H9 (cell line): ENCODE measurements at regions not wholly inside any gene's neighbourhood (a gene's known extent, or its start where the extent isn't known, plus 50 kb on each side); places are given as distances from the start of the nearest gene placed in this dataset.

Experiments used
- DNase-seq: peaks from one replicate; pipeline ENCODE4 v3.0.0-alpha.2; 2017
- H2AFZ ChIP-seq: one replicate; pipeline ENCODE4 v1.6.1; 2013; ENCODE audit warnings: mild to moderate bottlenecking, low read length, control low read depth, moderate library complexity
- H2AK5ac ChIP-seq: 2 replicates; pipeline ENCODE4 v1.6.1; 2013; ENCODE audit warnings: low read length, control low read depth, mixed read lengths; ENCODE audit not compliant: insufficient read length
- H2BK120ac ChIP-seq: one replicate; pipeline ENCODE4 v1.6.1; 2013; ENCODE audit warnings: low read depth, mild to moderate bottlenecking, low read length, control low read depth, inconsistent platforms; ENCODE audit not compliant: poor library complexity, severe bottlenecking
- H2BK12ac ChIP-seq: 2 replicates; pipeline ENCODE4 v1.6.1; 2013; ENCODE audit warnings: low read length, control low read depth, mixed read lengths, low read depth; ENCODE audit not compliant: insufficient read length
- H2BK15ac ChIP-seq: 2 replicates; pipeline ENCODE4 v1.6.1; 2013; ENCODE audit warnings: low read depth, low read length, control low read depth
- H2BK20ac ChIP-seq: one replicate; pipeline ENCODE4 v1.6.1; 2013; ENCODE audit warnings: low read depth, mild to moderate bottlenecking, low read length, control low read depth, inconsistent platforms; ENCODE audit not compliant: poor library complexity, severe bottlenecking
- H2BK5ac ChIP-seq: 2 replicates; pipeline ENCODE4 v1.6.1; 2013; ENCODE audit warnings: low read length, control low read depth, mixed read lengths; ENCODE audit not compliant: insufficient read length
- H3K14ac ChIP-seq: 2 replicates; pipeline ENCODE4 v1.6.1; 2013; ENCODE audit warnings: low read length, control low read depth; ENCODE audit not compliant: insufficient read depth
- H3K18ac ChIP-seq: 2 replicates; pipeline ENCODE4 v1.6.1; 2013; ENCODE audit warnings: low read depth, mild to moderate bottlenecking, mixed read lengths, low read length, control low read depth; ENCODE audit not compliant: insufficient read length
- H3K23ac ChIP-seq: 2 replicates; pipeline ENCODE4 v1.6.1; 2013; ENCODE audit warnings: low read length, control low read depth, mixed read lengths, low read depth; ENCODE audit not compliant: insufficient read length
- H3K23me2 ChIP-seq: 2 replicates; pipeline ENCODE4 v1.6.1; 2013; ENCODE audit warnings: low read depth, mild to moderate bottlenecking, mixed read lengths, low read length, control low read depth; ENCODE audit not compliant: insufficient read length, poor library complexity, severe bottlenecking
- H3K27ac ChIP-seq: 2 replicates; pipeline ENCODE4 v1.5.1; 2013; ENCODE audit warnings: low read length, control low read depth, mixed read lengths, low read depth; ENCODE audit not compliant: insufficient read length
- H3K27me3 ChIP-seq: 2 replicates; pipeline ENCODE4 v1.6.1; 2013; ENCODE audit warnings: low read length, control low read depth, inconsistent platforms; ENCODE audit not compliant: insufficient read depth
- H3K4ac ChIP-seq: 2 replicates; pipeline ENCODE4 v1.6.1; 2013; ENCODE audit warnings: low read depth, mild to moderate bottlenecking, control low read depth, inconsistent platforms, low read length, moderate library complexity
- H3K4me1 ChIP-seq: 2 replicates; pipeline ENCODE4 v1.6.1; 2013; ENCODE audit warnings: low read length, control low read depth, inconsistent platforms; ENCODE audit not compliant: insufficient read depth
- H3K4me2 ChIP-seq: 2 replicates; pipeline ENCODE4 v1.6.1; 2013; ENCODE audit warnings: low read length, control low read depth, mixed read lengths; ENCODE audit not compliant: insufficient read length, insufficient read depth
- H3K56ac ChIP-seq: 2 replicates; pipeline ENCODE4 v1.6.1; 2013; ENCODE audit warnings: low read depth, mild to moderate bottlenecking, mixed read lengths, low read length, control low read depth; ENCODE audit not compliant: insufficient read length
- H3K79me1 ChIP-seq: 2 replicates; pipeline ENCODE4 v1.6.1; 2013; ENCODE audit warnings: low read depth, mild to moderate bottlenecking, moderate library complexity, low read length, control low read depth, inconsistent platforms; ENCODE audit not compliant: insufficient read depth, poor library complexity, severe bottlenecking
- H3K79me2 ChIP-seq: 2 replicates; pipeline ENCODE4 v1.6.1; 2013; ENCODE audit warnings: low read length, control low read depth, inconsistent platforms; ENCODE audit not compliant: insufficient read depth
- H3K9ac ChIP-seq: 2 replicates; pipeline ENCODE4 v1.6.1; 2013; ENCODE audit warnings: low read length, control low read depth, mixed read lengths; ENCODE audit not compliant: insufficient read length; ENCODE audit errors: extremely low read depth
- H3K9me3 ChIP-seq: one replicate; pipeline ENCODE4 v1.6.1; 2013; ENCODE audit warnings: low read depth, low read length, inconsistent platforms; ENCODE audit not compliant: control insufficient read depth
- H3T11ph ChIP-seq: one replicate; pipeline ENCODE4 v1.6.1; 2013; ENCODE audit warnings: mild to moderate bottlenecking, low read length, control low read depth, inconsistent platforms
- H4K20me1 ChIP-seq: one replicate; pipeline ENCODE4 v1.6.1; 2013; ENCODE audit not compliant: control insufficient read depth, insufficient read length, insufficient read depth
- H4K5ac ChIP-seq: 2 replicates; pipeline ENCODE4 v1.6.1; 2013; ENCODE audit warnings: low read depth, mild to moderate bottlenecking, mixed read lengths, low read length, control low read depth; ENCODE audit not compliant: insufficient read length
- H4K8ac ChIP-seq: replicated peaks from 2 replicates; pipeline ENCODE4 v1.6.1; 2013; ENCODE audit warnings: low read length, control low read depth, mixed read lengths, low read depth; ENCODE audit not compliant: insufficient read length
- H4K91ac ChIP-seq: 2 replicates; pipeline ENCODE4 v1.6.1; 2013; ENCODE audit warnings: low read depth, mild to moderate bottlenecking, moderate library complexity, mixed read lengths, low read length, control low read depth; ENCODE audit not compliant: insufficient read length
- H3K27ac Mint-ChIP-seq, 3 experiments: 2 replicates in 2 of 3; 3 replicates in 1 of 3; pipeline ENCODE4 v1.8.0; 2020 to 2021; ENCODE audit warnings: mixed read lengths in 3 of 3, mild to moderate bottlenecking in 1 of 3, moderate library complexity in 1 of 3
- H3K27me3 Mint-ChIP-seq: 2 replicates; pipeline ENCODE4 v1.8.0; 2021; ENCODE audit warnings: low read depth, mild to moderate bottlenecking, moderate library complexity, mixed read lengths
- H3K36me3 Mint-ChIP-seq, 3 experiments: 2 replicates in 2 of 3; 3 replicates in 1 of 3; pipeline ENCODE4 v1.8.0; 2020 to 2021; ENCODE audit warnings: low read depth in 3 of 3, mixed read lengths in 3 of 3; ENCODE audit not compliant: insufficient read depth in 1 of 3
- H3K4me1 Mint-ChIP-seq, 2 experiments: 2 replicates each; pipeline ENCODE4 v1.8.0; 2020; ENCODE audit warnings: mixed read lengths in 2 of 2
- H3K4me3 Mint-ChIP-seq, 2 experiments: 2 replicates in 1 of 2; 3 replicates in 1 of 2; pipeline ENCODE4 v1.8.0; 2020 to 2021; ENCODE audit warnings: mild to moderate bottlenecking in 2 of 2, mixed read lengths in 2 of 2, moderate library complexity in 1 of 2
- H3K9me3 Mint-ChIP-seq, 2 experiments: 2 replicates in 1 of 2; 3 replicates in 1 of 2; pipeline ENCODE4 v1.8.0; 2020; ENCODE audit warnings: mild to moderate bottlenecking in 2 of 2, mixed read lengths in 2 of 2, moderate library complexity in 1 of 2
- CTCF ChIP-seq: fragments of 200-600 bp; sonication (generic); conservative IDR thresholded peaks from 3 replicates; pipeline ENCODE4 v1.8.0; 2021; ENCODE audit warnings: antibody characterized with exemption, mild to moderate bottlenecking
- WGBS: extraction: QIAGEN DNeasy Blood & Tissue Kit; methylation state at CpG from one replicate; pipeline ENCODE4 v1.1.7; 2013; ENCODE audit warnings: missing lambda C conversion rate, low lambda C conversion rate, mixed read lengths; ENCODE audit not compliant: insufficient read length; ENCODE audit errors: extremely low coverage; 5-methylcytosine and 5-hydroxymethylcytosine counted together

GRCh38 chr14:34003691-34004090 lies 52.8 kb upstream of the EGLN3 start:
- Mint-ChIP-seq H3K27ac (peak overlapping the region in 1 of 3 experiments; percentile 70; a peak in 1 of 7 replicates), H3K36me3 (no peaks in the 10 kb centered on the region), H3K4me3 (no peak overlapping the region), H3K4me1 (no peaks in the 10 kb centered on the region), H3K9me3 (no peaks in the 10 kb centered on the region), H3K27me3 (no peaks in the 10 kb centered on the region; the same call in 1 of the 2 replicates)
- no CpG with 5 or more reads among the region's 4 CpGs for WGBS
- no peak overlapping the region for H2BK12ac ChIP-seq
- H3K23ac ChIP-seq: no peak overlapping the region
- H3K14ac ChIP-seq: no peak overlapping the region
- no peak overlapping the region for H3K4me2 ChIP-seq
- TF ChIP-seq CTCF: no peak
- no peak overlapping the region for H4K5ac ChIP-seq
- H2BK20ac ChIP-seq: no peak overlapping the region
- no peaks in the 10 kb centered on the region for H3K23me2 ChIP-seq
- no peaks in the 10 kb centered on the region for H3K79me1 ChIP-seq
- no peak overlapping the region for H3K18ac ChIP-seq
- no peak overlapping the region for H2BK15ac ChIP-seq
- H4K8ac ChIP-seq: no peak overlapping the region
- H4K20me1 ChIP-seq: no peaks in the 10 kb centered on the region
- H3K56ac ChIP-seq: no peak overlapping the region
- H3T11ph ChIP-seq: no peak overlapping the region
- H2AK5ac ChIP-seq: no peak overlapping the region
- no peaks in the 10 kb centered on the region for H3K27me3 ChIP-seq
- no peak overlapping the region for H2BK120ac ChIP-seq
- H3K4ac ChIP-seq: no peak overlapping the region
- no peak for DNase-seq
- no peaks in the 10 kb centered on the region for H3K79me2 ChIP-seq
- H3K9ac ChIP-seq: no peak overlapping the region
- H2BK5ac ChIP-seq: no peak overlapping the region
- H3K27ac ChIP-seq: no peak overlapping the region
- H3K9me3 ChIP-seq: no peaks in the 10 kb centered on the region
- no peaks in the 10 kb centered on the region for H3K4me1 ChIP-seq
- H2AFZ ChIP-seq: no peak overlapping the region
- no peak overlapping the region for H4K91ac ChIP-seq
